GM12891 (cell line): ENCODE measurements at regions not wholly inside any gene's neighbourhood (a gene's known extent, or its start where the extent isn't known, plus 50 kb on each side); places are given as distances from the start of the nearest gene placed in this dataset.

Experiments used
- PAX5 ChIP-seq: IDR thresholded peaks from 2 replicates; pipeline ENCODE4 v1.6.1; 2011; ENCODE audit warnings: low read length, moderate library complexity, mild to moderate bottlenecking; ENCODE audit not compliant: insufficient read depth, severe bottlenecking
- POLR2A ChIP-seq: IDR thresholded peaks from 2 replicates; pipeline ENCODE4 v1.6.1; 2011; ENCODE audit warnings: low read depth, low read length, control low read depth
- POLR2AphosphoS5 ChIP-seq: IDR thresholded peaks from 2 replicates; pipeline ENCODE4 v1.6.1; 2011; ENCODE audit warnings: low read depth, low read length, control low read depth
- SPI1 ChIP-seq: IDR thresholded peaks from 2 replicates; pipeline ENCODE4 v1.6.1; 2011; ENCODE audit warnings: low read depth, low read length, control low read depth
- TAF1 ChIP-seq: IDR thresholded peaks from 2 replicates; pipeline ENCODE4 v1.6.1; 2011; ENCODE audit warnings: low read depth, low read length, control low read depth

- TF ChIP-seq SPI1 (no peak), PAX5 (no peak), POLR2A (no peak), POLR2AphosphoS5 (no peak), TAF1 (no peak)
These were observed 407.3 kb downstream of the IDS start for GRCh38 chrX:149097786-149098185.
